ENCODE measurements at regions not wholly inside any gene's neighbourhood (a gene's known extent, or its start where the extent isn't known, plus 50 kb on each side); places are given as distances from the start of the nearest gene placed in this dataset.

GRCh38 chr22:23516304-23516703, 63.8 kb downstream of the IGLL1 start:
- Histone ChIP-seq H2AFZ (ENCODE audit: low read length) (no peak overlapping the region), H3K4me1 (ENCODE audit: insufficient read depth, low read length, severe bottlenecking) (peaks cover 69% of the 10 kb centered on the region), H3K4me3 (ENCODE audit: low read depth, low read length, poor library complexity, severe bottlenecking) (no peak overlapping the region), H3K9me2 (ENCODE audit: low read depth, low read length) (no peaks in the 10 kb centered on the region), H3K79me2 (ENCODE audit: insufficient read depth, low read length) (no peaks in the 10 kb centered on the region), H3F3A (ENCODE audit: insufficient read depth, low read length) (no peaks in the 10 kb centered on the region), H3K4me2 (ENCODE audit: low read length) (no peak overlapping the region), H3K9me3 (ENCODE audit: low read length) (no peaks in the 10 kb centered on the region), H3K27ac (ENCODE audit: low read depth, low read length, poor library complexity, severe bottlenecking) (no peak overlapping the region), H3K36me3 (ENCODE audit: insufficient read depth, low read length) (no peaks in the 10 kb centered on the region), H3K27me3 (ENCODE audit: insufficient read depth, low read length) (no peaks in the 10 kb centered on the region), H3K9ac (ENCODE audit: low read length) (no peak overlapping the region), H4K20me1 (ENCODE audit: insufficient read depth, low read length) (no peaks in the 10 kb centered on the region)
- no peak for TF ChIP-seq EZH2 (IDR thresholded peaks at IDR 0.05; ENCODE audit: borderline replicate concordance, low read length)
- TF ChIP-seq CTCF (IDR thresholded peaks at IDR 0.05; ENCODE audit: low read length), result no peak

- TF ChIP-seq CTCF (IDR thresholded peaks at IDR 0.05; ENCODE audit: low read length), result peak; percentile 11; the same call in 1 of the 2 replicates
- TF ChIP-seq EZH2 (IDR thresholded peaks at IDR 0.05; ENCODE audit: borderline replicate concordance, low read length), result no peak
- H3K27me3 ChIP-seq (ENCODE audit: insufficient read depth, low read length), result no peaks in the 10 kb centered on the region
- H3K9me3 ChIP-seq (ENCODE audit: low read length), result no peaks in the 10 kb centered on the region
- H2AFZ ChIP-seq (ENCODE audit: low read length), result no peak overlapping the region
- no peak overlapping the region for H3K4me3 ChIP-seq (ENCODE audit: low read depth, low read length, poor library complexity, severe bottlenecking)
- H3K4me1 ChIP-seq (ENCODE audit: insufficient read depth, low read length, severe bottlenecking), result peaks cover 69% of the 10 kb centered on the region
- no peaks in the 10 kb centered on the region for H3K9me2 ChIP-seq (ENCODE audit: low read depth, low read length)
- no peak overlapping the region; the same call in 1 of the 2 replicates for H3K4me2 ChIP-seq (ENCODE audit: low read length)
- no peaks in the 10 kb centered on the region for H3F3A ChIP-seq (ENCODE audit: insufficient read depth, low read length)
- H3K27ac ChIP-seq (ENCODE audit: low read depth, low read length, poor library complexity, severe bottlenecking), result peak overlapping the region; percentile 91
- no peak overlapping the region; the same call in 1 of the 2 replicates for H3K9ac ChIP-seq (ENCODE audit: low read length)
- H3K79me2 ChIP-seq (ENCODE audit: insufficient read depth, low read length), result no peaks in the 10 kb centered on the region
- no peaks in the 10 kb centered on the region for H4K20me1 ChIP-seq (ENCODE audit: insufficient read depth, low read length)
- H3K36me3 ChIP-seq (ENCODE audit: insufficient read depth, low read length), result no peaks in the 10 kb centered on the region
These were observed 65.6 kb downstream of the IGLL1 start for GRCh38 chr22:23514322-23515038.

- H4K20me1 ChIP-seq (ENCODE audit: insufficient read depth, low read length), result no peaks in the 10 kb centered on the region
- no peaks in the 10 kb centered on the region for H3F3A ChIP-seq (ENCODE audit: insufficient read depth, low read length)
- H3K36me3 ChIP-seq (ENCODE audit: insufficient read depth, low read length), result no peaks in the 10 kb centered on the region
- TF ChIP-seq EZH2 (IDR thresholded peaks at IDR 0.05; ENCODE audit: borderline replicate concordance, low read length), result no peak
- TF ChIP-seq CTCF (IDR thresholded peaks at IDR 0.05; ENCODE audit: low read length), result no peak
- H3K4me3 ChIP-seq (ENCODE audit: low read depth, low read length, poor library complexity, severe bottlenecking), result no peak overlapping the region
- H3K4me1 ChIP-seq (ENCODE audit: insufficient read depth, low read length, severe bottlenecking), result peaks cover 65% of the 10 kb centered on the region
- H3K9me3 ChIP-seq (ENCODE audit: low read length), result no peaks in the 10 kb centered on the region
- peak overlapping the region; percentile 91 for H3K27ac ChIP-seq (ENCODE audit: low read depth, low read length, poor library complexity, severe bottlenecking)
- H3K27me3 ChIP-seq (ENCODE audit: insufficient read depth, low read length), result no peaks in the 10 kb centered on the region
- H3K9ac ChIP-seq (ENCODE audit: low read length), result no peak overlapping the region; the same call in 1 of the 2 replicates
- H2AFZ ChIP-seq (ENCODE audit: low read length), result no peak overlapping the region
- H3K4me2 ChIP-seq (ENCODE audit: low read length), result no peak overlapping the region
- H3K79me2 ChIP-seq (ENCODE audit: insufficient read depth, low read length), result no peaks in the 10 kb centered on the region
- no peaks in the 10 kb centered on the region for H3K9me2 ChIP-seq (ENCODE audit: low read depth, low read length)
These were observed 66.4 kb downstream of the IGLL1 start for GRCh38 chr22:23513705-23514104.

Data from OCI-LY1 (cell line).